ENCODE measurements at regions not wholly inside any gene's neighbourhood (a gene's known extent, or its start where the extent isn't known, plus 50 kb on each side); places are given as distances from the start of the nearest gene placed in this dataset.

GRCh38 chr14:98233656-98234055 lies 1038.3 kb downstream of the BCL11B start:
- no peak for DNase-seq (ENCODE audit: low spot score)

- DNase-seq (ENCODE audit: low spot score) = no peak
These were observed 1037.8 kb downstream of the BCL11B start for GRCh38 chr14:98234208-98234607.

GRCh38 chr14:98236314-98236713 lies 1035.7 kb downstream of the BCL11B start:
- DNase-seq (ENCODE audit: low spot score) = no peak

GRCh38 chr14:98237939-98238338 lies 1034.1 kb downstream of the BCL11B start:
- DNase-seq (ENCODE audit: low spot score) = no peak

GRCh38 chr14:98240376-98240775 lies 1031.6 kb downstream of the BCL11B start:
- no peak for DNase-seq (ENCODE audit: low spot score)

GRCh38 chr14:98242903-98243302 lies 1029.1 kb downstream of the BCL11B start:
- DNase-seq (ENCODE audit: low spot score) = no peak

- no peak for DNase-seq (ENCODE audit: low spot score)
These were observed 1028.7 kb downstream of the BCL11B start for GRCh38 chr14:98243332-98243731.

- no peak for DNase-seq (ENCODE audit: low spot score)
These were observed 1027.6 kb downstream of the BCL11B start for GRCh38 chr14:98244162-98244948.

GRCh38 chr14:98244966-98245569 lies 1026.9 kb downstream of the BCL11B start:
- DNase-seq (ENCODE audit: low spot score) = no peak

GRCh38 chr14:98249057-98249456 lies 1022.9 kb downstream of the BCL11B start:
- DNase-seq (ENCODE audit: low spot score) = no peak

GRCh38 chr14:98249476-98249875 lies 1022.5 kb downstream of the BCL11B start:
- DNase-seq (ENCODE audit: low spot score) = no peak

GRCh38 chr14:98252820-98253219 lies 1019.2 kb downstream of the BCL11B start:
- no peak for DNase-seq (ENCODE audit: low spot score)

- no peak for DNase-seq (ENCODE audit: low spot score)
These were observed 1012.1 kb downstream of the BCL11B start for GRCh38 chr14:98259881-98260280.

GRCh38 chr14:98262566-98262965 lies 1009.4 kb downstream of the BCL11B start:
- DNase-seq (ENCODE audit: low spot score) = no peak

GRCh38 chr14:98269533-98269932 lies 1002.5 kb downstream of the BCL11B start:
- DNase-seq (ENCODE audit: low spot score) = no peak

GRCh38 chr14:98270201-98270600 lies 1001.8 kb downstream of the BCL11B start:
- no peak for DNase-seq (ENCODE audit: low spot score)

GRCh38 chr14:98274596-98274995 lies 997.4 kb downstream of the BCL11B start:
- DNase-seq (ENCODE audit: low spot score) = no peak

GRCh38 chr14:98278800-98279199 lies 993.2 kb downstream of the BCL11B start:
- DNase-seq (ENCODE audit: low spot score) = no peak

GRCh38 chr14:98280436-98280835 lies 991.6 kb downstream of the BCL11B start:
- no peak for DNase-seq (ENCODE audit: low spot score)

- DNase-seq (ENCODE audit: low spot score) = no peak
These were observed 983.2 kb downstream of the BCL11B start for GRCh38 chr14:98288825-98289224.

GRCh38 chr14:98290596-98290995 lies 981.4 kb downstream of the BCL11B start:
- no peak for DNase-seq (ENCODE audit: low spot score)

- no peak for DNase-seq (ENCODE audit: low spot score)
These were observed 979.8 kb downstream of the BCL11B start for GRCh38 chr14:98292191-98292590.

- no peak for DNase-seq (ENCODE audit: low spot score)
These were observed 978.4 kb downstream of the BCL11B start for GRCh38 chr14:98293576-98293975.

- DNase-seq (ENCODE audit: low spot score) = no peak
These were observed 975.1 kb downstream of the BCL11B start for GRCh38 chr14:98296895-98297294.

Data from left forelimb (tissue), 1 donor.